Dendritic cell treated with granulocyte-macrophage colony-stimulating factor and Interleukin-4, amounts not matched to agents 40 ng/mL and 50 ng/mL, for 4 days (primary cell): ENCODE measurements at regions not wholly inside any gene's neighbourhood (a gene's known extent, or its start where the extent isn't known, plus 50 kb on each side); places are given as distances from the start of the nearest gene placed in this dataset.

ENCODE experiments used
- H3K27ac Mint-ChIP-seq: one replicate; pipeline ENCODE4 v1.8.0; 2022; ENCODE audit warnings: mild to moderate bottlenecking, mixed read lengths
- H3K27me3 Mint-ChIP-seq: one replicate; pipeline ENCODE4 v1.8.0; 2022; ENCODE audit warnings: mild to moderate bottlenecking, mixed read lengths
- H3K36me3 Mint-ChIP-seq: one replicate; pipeline ENCODE4 v1.8.0; 2022; ENCODE audit warnings: low read depth, mixed read lengths
- H3K4me1 Mint-ChIP-seq: one replicate; pipeline ENCODE4 v1.8.0; 2022; ENCODE audit warnings: low read depth, mixed read lengths
- H3K4me3 Mint-ChIP-seq: one replicate; pipeline ENCODE4 v1.8.0; 2022; ENCODE audit warnings: mild to moderate bottlenecking, moderate library complexity, mixed read lengths
- H3K9me3 Mint-ChIP-seq: one replicate; pipeline ENCODE4 v1.8.0; 2022; ENCODE audit warnings: mixed read lengths
- intact Hi-C: fragments of 100-400 bp; cut with micrococcal nuclease; formaldehyde crosslinking; loops from one replicate; pipeline ENCODE4 v1.15.0; 2022

GRCh38 chr17:15124746-15125145, 140.4 kb downstream of the PMP22 start:
- Mint-ChIP-seq H3K27ac (no peak overlapping the region), H3K4me1 (no peaks in the 10 kb centered on the region), H3K27me3 (peaks cover 1% of the 10 kb centered on the region), H3K36me3 (no peaks in the 10 kb centered on the region), H3K4me3 (no peak overlapping the region), H3K9me3 (peaks cover 8% of the 10 kb centered on the region)
- intact Hi-C loops = no loop called here

DNA sequence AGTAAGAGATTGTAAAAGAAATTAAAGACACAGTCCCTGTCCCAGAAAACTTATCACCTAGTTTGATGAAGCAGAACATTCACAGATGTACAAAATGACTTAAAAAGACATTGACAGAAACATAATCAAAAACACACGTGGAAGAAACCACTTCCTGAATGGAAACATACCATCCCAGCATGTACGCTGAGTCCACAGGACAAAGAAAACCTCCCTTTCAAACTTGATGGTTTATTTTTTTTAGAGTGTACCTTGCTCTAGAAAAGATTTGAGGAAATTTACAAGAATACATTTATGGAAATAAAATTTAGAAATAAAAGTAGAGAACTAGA, 140.9 kb downstream of the PMP22 start:
- intact Hi-C loops = no loop called here
- Mint-ChIP-seq H3K36me3 (no peaks in the 10 kb centered on the region), H3K27me3 (peaks cover 1% of the 10 kb centered on the region)

DNA sequence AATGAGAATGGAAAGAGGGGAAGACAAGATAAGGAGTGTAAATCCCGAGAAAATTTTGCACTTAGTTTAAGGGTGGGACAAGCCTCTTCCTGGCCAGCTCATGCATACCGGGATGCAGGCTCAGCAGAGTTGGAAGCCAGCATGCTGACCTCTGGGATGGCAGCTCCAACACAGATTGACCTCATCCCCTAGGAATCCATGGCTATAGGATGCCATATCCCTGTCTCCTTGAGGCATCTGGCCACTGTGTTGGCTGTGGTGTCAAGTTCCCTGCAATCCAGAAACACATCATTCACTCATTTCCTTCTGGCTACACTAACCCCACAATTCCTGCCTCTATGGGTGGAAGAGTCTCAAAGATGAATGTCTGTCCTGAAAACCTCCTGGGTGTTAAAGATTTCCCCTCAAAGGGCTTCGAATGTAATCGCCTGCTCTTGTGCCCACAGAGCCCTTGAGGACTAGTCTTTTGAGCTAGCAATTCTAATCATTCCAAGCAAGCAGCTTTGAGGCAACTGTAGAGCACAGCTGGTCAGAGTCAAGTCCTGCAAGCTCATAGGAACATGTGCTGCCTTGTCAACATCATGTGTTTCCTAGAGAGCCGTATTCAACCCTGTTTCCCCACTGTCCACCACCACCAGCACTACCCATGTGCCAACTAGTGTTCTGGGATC, 141.4 kb downstream of the PMP22 start:
- peaks cover 1% of the 10 kb centered on the region for H3K27me3 Mint-ChIP-seq

More for the DNA sequence above, 140.9 kb downstream of the PMP22 start:
- Mint-ChIP-seq H3K4me1 (no peaks in the 10 kb centered on the region), H3K27ac (no peak overlapping the region), H3K4me3 (no peak overlapping the region), H3K9me3 (peaks cover 8% of the 10 kb centered on the region)

GRCh38 chr17:15122857-15123256, 142.3 kb downstream of the PMP22 start:
- H3K9me3 Mint-ChIP-seq = peaks cover 14% of the 10 kb centered on the region
- intact Hi-C loops = no loop called here
- H3K36me3 Mint-ChIP-seq = no peaks in the 10 kb centered on the region
- H3K4me3 Mint-ChIP-seq = no peak overlapping the region
- no peak overlapping the region for H3K27ac Mint-ChIP-seq
- peaks cover 1% of the 10 kb centered on the region for H3K27me3 Mint-ChIP-seq
- H3K4me1 Mint-ChIP-seq = no peaks in the 10 kb centered on the region

More for the DNA sequence above, 141.4 kb downstream of the PMP22 start:
- Mint-ChIP-seq H3K4me3 (no peak overlapping the region), H3K4me1 (no peaks in the 10 kb centered on the region), H3K9me3 (peaks cover 8% of the 10 kb centered on the region), H3K27ac (no peak overlapping the region), H3K36me3 (no peaks in the 10 kb centered on the region)
- intact Hi-C loops = no loop called here

GRCh38 chr17:15121426-15121825, 143.7 kb downstream of the PMP22 start:
- Mint-ChIP-seq H3K9me3 (peaks cover 22% of the 10 kb centered on the region), H3K4me3 (no peak overlapping the region), H3K27me3 (peaks cover 1% of the 10 kb centered on the region), H3K36me3 (no peaks in the 10 kb centered on the region), H3K27ac (no peak overlapping the region), H3K4me1 (no peaks in the 10 kb centered on the region)
- intact Hi-C loops = no loop called here

GRCh38 chr17:15119968-15120367, 145.2 kb downstream of the PMP22 start:
- intact Hi-C loops = no loop called here
- no peaks in the 10 kb centered on the region for H3K36me3 Mint-ChIP-seq
- peaks cover 23% of the 10 kb centered on the region for H3K9me3 Mint-ChIP-seq
- H3K4me3 Mint-ChIP-seq = no peak overlapping the region
- H3K4me1 Mint-ChIP-seq = no peaks in the 10 kb centered on the region
- H3K27me3 Mint-ChIP-seq = peaks cover 1% of the 10 kb centered on the region
- no peak overlapping the region for H3K27ac Mint-ChIP-seq

- Mint-ChIP-seq H3K4me3 (no peak overlapping the region), H3K27me3 (no peaks in the 10 kb centered on the region), H3K4me1 (no peaks in the 10 kb centered on the region), H3K27ac (no peak overlapping the region), H3K36me3 (no peaks in the 10 kb centered on the region), H3K9me3 (peaks cover 23% of the 10 kb centered on the region)
- intact Hi-C loops = no loop called here
These were observed 147.9 kb downstream of the PMP22 start for GRCh38 chr17:15117239-15117638.

GRCh38 chr17:15112846-15113617, 152.1 kb downstream of the PMP22 start:
- intact Hi-C loops = no loop called here
- H3K27ac Mint-ChIP-seq = no peak overlapping the region
- peaks cover 17% of the 10 kb centered on the region for H3K9me3 Mint-ChIP-seq
- H3K27me3 Mint-ChIP-seq = no peaks in the 10 kb centered on the region
- no peaks in the 10 kb centered on the region for H3K36me3 Mint-ChIP-seq
- H3K4me3 Mint-ChIP-seq = no peak overlapping the region
- no peaks in the 10 kb centered on the region for H3K4me1 Mint-ChIP-seq

DNA sequence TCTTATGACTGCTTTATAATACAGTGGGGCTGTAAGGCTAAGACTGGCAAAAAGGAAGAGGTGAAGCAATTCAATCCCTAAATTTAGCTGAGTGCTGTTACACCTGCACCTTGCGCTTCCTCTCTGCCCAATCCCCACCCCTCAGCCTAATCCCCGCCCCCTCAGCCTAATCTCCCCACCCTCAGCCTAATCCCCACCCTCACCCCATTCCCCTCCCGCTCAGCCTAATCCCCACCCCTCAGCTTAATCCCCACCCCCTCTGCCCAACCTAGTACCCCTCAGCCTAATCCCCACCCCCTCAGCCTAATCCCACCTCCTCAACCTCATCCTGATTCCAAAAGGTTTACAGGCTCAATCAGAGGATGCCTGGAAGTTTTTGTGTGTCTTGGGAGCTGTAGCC, 155.5 kb downstream of the PMP22 start:
- Mint-ChIP-seq H3K9me3 (no peaks in the 10 kb centered on the region), H3K4me1 (no peaks in the 10 kb centered on the region), H3K27me3 (no peaks in the 10 kb centered on the region), H3K27ac (no peak overlapping the region), H3K36me3 (no peaks in the 10 kb centered on the region), H3K4me3 (no peak overlapping the region)
- intact Hi-C loops = no loop called here

DNA sequence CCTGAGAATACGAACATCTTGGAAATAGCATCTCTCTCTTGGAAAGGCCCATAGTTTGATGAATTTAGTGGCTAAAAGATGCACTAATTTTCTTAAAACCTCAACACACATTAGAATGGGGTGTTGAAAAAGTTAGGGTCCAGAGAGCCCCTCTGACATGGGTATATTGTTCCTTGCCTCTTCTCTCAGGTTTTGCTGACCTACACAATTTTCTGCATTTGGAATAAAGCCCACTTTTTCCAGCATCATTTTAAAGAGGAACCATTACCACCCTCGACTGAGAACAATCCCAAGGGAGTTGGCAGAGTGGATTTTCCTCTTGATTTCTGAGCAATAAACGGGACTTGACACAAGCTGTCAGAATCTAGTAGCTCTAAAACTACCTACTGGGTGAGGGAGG, 156.1 kb downstream of the PMP22 start:
- Mint-ChIP-seq H3K9me3 (no peaks in the 10 kb centered on the region), H3K4me1 (no peaks in the 10 kb centered on the region), H3K27me3 (no peaks in the 10 kb centered on the region), H3K27ac (no peak overlapping the region), H3K4me3 (no peak overlapping the region), H3K36me3 (no peaks in the 10 kb centered on the region)
- intact Hi-C loops = no loop called here

GRCh38 chr17:15106540-15106939, 158.6 kb downstream of the PMP22 start:
- peaks cover 1% of the 10 kb centered on the region for H3K27me3 Mint-ChIP-seq
- H3K9me3 Mint-ChIP-seq = no peaks in the 10 kb centered on the region
- intact Hi-C loops = no loop called here
- no peak overlapping the region for H3K4me3 Mint-ChIP-seq
- H3K27ac Mint-ChIP-seq = no peak overlapping the region
- H3K4me1 Mint-ChIP-seq = no peaks in the 10 kb centered on the region
- H3K36me3 Mint-ChIP-seq = no peaks in the 10 kb centered on the region

- no peaks in the 10 kb centered on the region for H3K36me3 Mint-ChIP-seq
- intact Hi-C loops = no loop called here
- H3K9me3 Mint-ChIP-seq = no peaks in the 10 kb centered on the region
- peaks cover 5% of the 10 kb centered on the region for H3K27me3 Mint-ChIP-seq
- H3K4me1 Mint-ChIP-seq = no peaks in the 10 kb centered on the region
- H3K4me3 Mint-ChIP-seq = no peak overlapping the region
- H3K27ac Mint-ChIP-seq = no peak overlapping the region
These were observed 161.3 kb downstream of the PMP22 start for GRCh38 chr17:15103785-15104184.

DNA sequence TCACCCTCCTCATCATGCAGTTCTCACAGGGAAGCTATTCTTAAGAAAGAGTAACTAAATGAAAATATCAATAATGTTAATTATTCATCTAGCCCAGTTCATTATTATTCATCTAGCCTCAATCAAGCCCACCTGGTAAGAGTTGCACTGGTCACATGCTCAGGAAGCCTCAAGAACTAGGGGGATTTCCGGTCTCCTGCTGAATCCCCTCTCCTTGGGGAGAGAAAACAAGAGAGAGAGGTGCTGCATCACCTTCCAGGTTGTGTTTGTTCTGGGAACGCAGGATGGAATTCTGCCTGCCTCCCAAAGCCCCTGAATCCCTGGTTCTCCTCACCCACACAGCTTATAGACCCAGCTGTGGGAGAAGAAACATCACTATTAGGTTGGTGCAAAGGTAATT, 164.0 kb downstream of the PMP22 start:
- Mint-ChIP-seq H3K9me3 (no peaks in the 10 kb centered on the region), H3K27ac (no peak overlapping the region), H3K4me1 (no peaks in the 10 kb centered on the region)

DNA sequence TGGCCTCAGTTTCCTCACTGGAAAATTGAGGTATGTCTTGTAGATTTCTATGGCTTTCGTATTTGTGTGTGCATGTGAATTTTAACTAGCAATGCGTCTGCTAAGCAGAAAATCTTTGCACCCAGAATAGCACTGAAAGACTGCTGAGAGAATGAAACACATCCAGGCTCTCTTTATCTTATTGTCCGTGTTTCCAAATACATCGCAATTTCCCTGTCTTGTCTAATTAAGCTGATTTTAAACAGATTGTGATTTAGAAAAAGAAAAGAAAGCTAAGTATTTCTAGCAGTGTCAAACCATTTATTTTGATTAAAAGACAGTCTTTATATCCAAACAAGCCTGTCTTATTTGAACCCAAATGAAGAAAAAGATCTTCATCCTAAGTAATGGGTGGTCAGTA, 168.6 kb downstream of the PMP22 start:
- intact Hi-C loops = no loop called here
- Mint-ChIP-seq H3K4me3 (no peak overlapping the region), H3K36me3 (no peaks in the 10 kb centered on the region), H3K9me3 (no peaks in the 10 kb centered on the region), H3K27ac (no peak overlapping the region), H3K27me3 (peaks cover 6% of the 10 kb centered on the region), H3K4me1 (no peaks in the 10 kb centered on the region)

More for the DNA sequence above, 164.0 kb downstream of the PMP22 start:
- Mint-ChIP-seq H3K27me3 (peaks cover 6% of the 10 kb centered on the region), H3K36me3 (no peaks in the 10 kb centered on the region), H3K4me3 (no peak overlapping the region)
- intact Hi-C loops = no loop called here

GRCh38 chr17:15095935-15096334, 169.2 kb downstream of the PMP22 start:
- intact Hi-C loops = no loop called here
- H3K9me3 Mint-ChIP-seq = no peaks in the 10 kb centered on the region
- H3K4me3 Mint-ChIP-seq = no peak overlapping the region
- H3K27me3 Mint-ChIP-seq = peaks cover 6% of the 10 kb centered on the region
- no peaks in the 10 kb centered on the region for H3K36me3 Mint-ChIP-seq
- no peak overlapping the region for H3K27ac Mint-ChIP-seq
- no peaks in the 10 kb centered on the region for H3K4me1 Mint-ChIP-seq
